IPS-NIHi7 (cell line): ENCODE measurements at regions not wholly inside any gene's neighbourhood (a gene's known extent, or its start where the extent isn't known, plus 50 kb on each side); places are given as distances from the start of the nearest gene placed in this dataset.
"Not testable (repeated sequence)": the region's sequence is repeated elsewhere in the genome, so short reads cannot be mapped to it uniquely, and the experiment has no call there.

ENCODE experiments used
- DNase-seq: peaks from one replicate; pipeline ENCODE4 v3.0.0; 2012; ENCODE audit warnings: mixed read lengths; ENCODE audit errors: extremely low spot score

- no peak for DNase-seq
Observed at GRCh38 chr10:53650794-53651193, 878.2 kb upstream of the MBL2 start.

GRCh38 chr10:53647221-53647620 is 874.6 kb upstream of the MBL2 start:
- DNase-seq: not testable (repeated sequence)

GRCh38 chr10:53646525-53646924 is 873.9 kb upstream of the MBL2 start:
- DNase-seq: no peak

- DNase-seq: no peak
Observed at GRCh38 chr10:53645951-53646350, 873.4 kb upstream of the MBL2 start.

- no peak for DNase-seq
Observed at GRCh38 chr10:53638006-53638405, 865.4 kb upstream of the MBL2 start.

GRCh38 chr10:53624722-53625121 is 852.1 kb upstream of the MBL2 start:
- DNase-seq: no peak

- DNase-seq: no peak
Observed at GRCh38 chr10:53622201-53622600, 849.6 kb upstream of the MBL2 start.

GRCh38 chr10:53619671-53620070 is 847.1 kb upstream of the MBL2 start:
- DNase-seq: no peak

- DNase-seq: no peak
Observed at GRCh38 chr10:53607691-53608090, 835.1 kb upstream of the MBL2 start.

- DNase-seq: no peak
Observed at GRCh38 chr10:53606981-53607380, 834.4 kb upstream of the MBL2 start.

- peak; percentile 17 for DNase-seq
Observed at GRCh38 chr10:53601260-53601875, 828.8 kb upstream of the MBL2 start.

- DNase-seq: peak; percentile 25
Observed at GRCh38 chr10:53598914-53599313, 826.3 kb upstream of the MBL2 start.

GRCh38 chr10:53597835-53598251 is 825.3 kb upstream of the MBL2 start:
- DNase-seq: peak; percentile 15

GRCh38 chr10:53580465-53580864 is 807.9 kb upstream of the MBL2 start:
- no peak for DNase-seq

GRCh38 chr10:53579773-53580172 is 807.2 kb upstream of the MBL2 start:
- DNase-seq: no peak

- no peak for DNase-seq
Observed at GRCh38 chr10:53574024-53574423, 801.4 kb upstream of the MBL2 start.

- no peak for DNase-seq
Observed at GRCh38 chr10:53573498-53573897, 800.9 kb upstream of the MBL2 start.

- no peak for DNase-seq
Observed at GRCh38 chr10:53572799-53573198, 800.2 kb upstream of the MBL2 start.

- DNase-seq: no peak
Observed at GRCh38 chr10:53570221-53570620, 797.6 kb upstream of the MBL2 start.

- no peak for DNase-seq
Observed at GRCh38 chr10:53569455-53569854, 796.9 kb upstream of the MBL2 start.

- no peak for DNase-seq
Observed at GRCh38 chr10:53548664-53549063, 776.1 kb upstream of the MBL2 start.

GRCh38 chr10:53547364-53547763 is 774.8 kb upstream of the MBL2 start:
- DNase-seq: no peak

GRCh38 chr10:53543410-53543809 is 770.8 kb upstream of the MBL2 start:
- no peak for DNase-seq

- no peak for DNase-seq
Observed at GRCh38 chr10:53537508-53537907, 764.9 kb upstream of the MBL2 start.
